HepG2 (cell line): ENCODE measurements at regions not wholly inside any gene's neighbourhood (a gene's known extent, or its start where the extent isn't known, plus 50 kb on each side); places are given as distances from the start of the nearest gene placed in this dataset.

Source experiments
- ATAC-seq: fragments of 200-7000 bp; cut with Tn5 transposase; 3 replicates; pipeline ENCODE4 v1.9.1; 2020; ENCODE audit warnings: mild to moderate bottlenecking, moderate library complexity
- BruUV-seq: library from RNA; stranded (reverse); fragments of 400-500 nt; replicated peaks from 2 replicates; lab custom pipeline; 2021; lab: Mats Ljungman, UMichigan
- CTCF ChIA-PET: fragments of 300-600 bp; formaldehyde crosslinking; extraction: SDS; loops from one replicate; lab custom pipeline; 2021; ENCODE audit warnings: low total read pairs, inconsistent platforms, low intra/inter-chr PET ratio; lab: Yijun Ruan, JAX
- POLR2A ChIA-PET: fragments of 350-600 bp; sonication (Branson Sonifier 250); formaldehyde crosslinking; loops from one replicate; lab custom pipeline; 2020; ENCODE audit warnings: antibody characterized with exemption, inconsistent platforms; lab: Yijun Ruan, JAX
- DNase-seq: peaks from one replicate; pipeline ENCODE4 v3.0.0-alpha.2; 2015; ENCODE audit warnings: low spot score
- FAIRE-seq: peaks from 3 replicates; lab custom pipeline; 2011; peaks lifted over from hg19 to GRCh38; lab: Jason Lieb, UNC
- H2AFZ ChIP-seq: one replicate; pipeline ENCODE4 v1.6.1; 2011; ENCODE audit warnings: low read length, inconsistent platforms
- H3K27ac ChIP-seq: fragments of 300-600 bp; 3 replicates; pipeline ENCODE4 v1.8.0; 2011; ENCODE audit warnings: mixed run types, mild to moderate bottlenecking, mixed read lengths, low read length, inconsistent platforms; ENCODE audit not compliant: insufficient read depth; ENCODE audit errors: extremely low read length
- H3K27me3 ChIP-seq, 2 experiments: fragments of 200-600 bp in 1 of 2; 2 replicates in 1 of 2; 3 replicates in 1 of 2; pipeline versions ENCODE4 v1.6.0 to v1.8.0; 2011; ENCODE audit warnings: low read length in 2 of 2, mild to moderate bottlenecking in 2 of 2, moderate library complexity in 2 of 2, inconsistent platforms in 1 of 2; ENCODE audit not compliant: insufficient read depth in 2 of 2, control insufficient read depth in 1 of 2
- H3K36me3 ChIP-seq, 2 experiments: fragments of 200-600 bp in 1 of 2; replicated peaks in 1 of 2; 2 replicates in 1 of 2; 3 replicates in 1 of 2; pipeline versions ENCODE4 v1.5.1 to v1.8.0; 2011; ENCODE audit warnings: low read length in 2 of 2, inconsistent platforms in 1 of 2; ENCODE audit not compliant: insufficient read depth in 2 of 2, control insufficient read depth in 1 of 2
- H3K4me1 ChIP-seq: 2 replicates; pipeline ENCODE4 v1.5.1; 2012; ENCODE audit warnings: low read length, inconsistent platforms; ENCODE audit not compliant: insufficient read depth
- H3K4me2 ChIP-seq: 2 replicates; pipeline ENCODE4 v1.6.0; 2011; ENCODE audit warnings: low read depth, low read length, inconsistent platforms
- H3K4me3 ChIP-seq, 3 experiments: fragments of 200-600 bp in 1 of 3; sonication (generic), shearing (Covaris generic) in 1 of 3; replicated peaks in 1 of 3; 2 replicates each; pipeline ENCODE4 v1.5.1; 2011 to 2016; ENCODE audit warnings: low read length in 3 of 3, inconsistent platforms in 2 of 3, low read depth in 2 of 3, mild to moderate bottlenecking in 2 of 3, control low read depth in 1 of 3, mixed read lengths in 1 of 3; ENCODE audit not compliant: insufficient read depth in 1 of 3
- H3K79me2 ChIP-seq: one replicate; pipeline ENCODE4 v1.6.1; 2011; ENCODE audit warnings: low read length, inconsistent platforms; ENCODE audit not compliant: insufficient read depth
- H3K9ac ChIP-seq: 2 replicates; pipeline ENCODE4 v1.6.0; 2011; ENCODE audit warnings: mild to moderate bottlenecking, low read depth, low read length, inconsistent platforms; ENCODE audit not compliant: insufficient read depth
- H3K9me3 ChIP-seq: 2 replicates; pipeline ENCODE4 v1.5.1; 2012; ENCODE audit warnings: mild to moderate bottlenecking, low read length
- H4K20me1 ChIP-seq: 2 replicates; pipeline ENCODE4 v1.6.0; 2011; ENCODE audit warnings: inconsistent platforms, mild to moderate bottlenecking, low read length, moderate library complexity; ENCODE audit not compliant: insufficient read depth
- ADNP ChIP-seq: sonication (generic); formaldehyde crosslinking; IDR thresholded peaks from 2 replicates; pipeline ENCODE4 v1.4.0; 2020; ENCODE audit warnings: missing genetic modification reagents
- AKNA ChIP-seq: sonication (generic); formaldehyde crosslinking; IDR thresholded peaks from 2 replicates; pipeline ENCODE4 v1.4.0; 2020; ENCODE audit warnings: missing genetic modification reagents, borderline replicate concordance
- MAZ ChIP-seq, 2 experiments: sonication (generic) in 1 of 2; formaldehyde crosslinking in 1 of 2; IDR thresholded peaks; 2 replicates each; pipeline versions ENCODE4 v1.5.0 to v1.6.1; 2012 to 2020; ENCODE audit warnings: low read depth in 2 of 2, mild to moderate bottlenecking in 2 of 2, borderline replicate concordance in 1 of 2, improper control_type of control experiment in 1 of 2, low read length in 1 of 2, missing genetic modification reagents in 1 of 2, moderate library complexity in 1 of 2
- ZFP36 ChIP-seq: fragments of 150-350 bp; IDR thresholded peaks from 2 replicates; pipeline ENCODE4 v1.6.1; 2018; ENCODE audit warnings: borderline replicate concordance, low read length, low read depth; ENCODE audit not compliant: partially characterized antibody
- ZNF335 ChIP-seq: sonication (generic); formaldehyde crosslinking; IDR thresholded peaks from 2 replicates; pipeline ENCODE4 v1.4.0; 2020; ENCODE audit warnings: missing genetic modification reagents
- ZNF629 ChIP-seq: sonication (generic); formaldehyde crosslinking; conservative IDR thresholded peaks from 2 replicates; pipeline ENCODE4 v1.5.0; 2020; ENCODE audit warnings: missing genetic modification reagents
- ZNF768 ChIP-seq: sonication (generic); formaldehyde crosslinking; IDR thresholded peaks from 2 replicates; pipeline ENCODE4 v1.4.0; 2020; ENCODE audit warnings: missing genetic modification reagents
- WGBS: methylation state at CpG from one replicate; pipeline ENCODE4 v1.1.6; 2017; ENCODE audit warnings: low lambda C conversion rate; 5-methylcytosine and 5-hydroxymethylcytosine counted together
- in situ Hi-C: cut with HindIII; loops from 2 replicates; pipeline ENCODE4 v1.10.0; 2017; ENCODE audit warnings: low pct_unique_long_range_greater_than_20kb; ENCODE audit not compliant: extremely low pct_ligation_motif_present
- intact Hi-C: fragments of 100-400 bp; cut with micrococcal nuclease; formaldehyde crosslinking; loops from one replicate; pipeline ENCODE4 v1.10.0; 2022; ENCODE audit not compliant: unreplicated experiment
- TF ChIP-seq, protein P1 (sequence below): sonication (generic); formaldehyde crosslinking; IDR thresholded peaks from 2 replicates; pipeline ENCODE4 v1.5.0; 2020; ENCODE audit warnings: missing genetic modification reagents

DNA sequence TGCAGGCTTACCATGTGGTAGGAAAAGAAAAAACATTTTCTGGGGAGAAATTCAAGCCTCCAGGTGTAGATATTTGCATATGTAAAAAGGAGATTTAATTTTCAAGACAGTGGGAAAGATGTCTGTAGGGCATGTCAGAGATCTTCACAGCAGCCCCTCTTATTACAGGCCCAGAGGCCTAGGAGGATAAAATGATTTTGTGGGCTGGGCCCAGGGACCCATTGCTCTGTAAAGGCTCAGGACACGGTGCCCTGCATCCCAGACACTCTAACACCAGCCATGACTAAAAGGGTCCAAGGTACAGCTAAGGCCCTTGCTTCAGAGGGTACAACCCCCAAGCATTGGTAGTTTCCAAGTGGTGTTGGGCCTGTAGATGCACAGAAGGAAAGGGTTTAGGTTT, 680.1 kb downstream of the IGSF11 start:
- no peaks in the 10 kb centered on the region for H3K79me2 ChIP-seq
- no peaks in the 10 kb centered on the region for H3K27me3 ChIP-seq
- H3K4me1 ChIP-seq, result no peaks in the 10 kb centered on the region
- no peaks in the 10 kb centered on the region for H3K36me3 ChIP-seq
- no peak overlapping the region for H3K4me3 ChIP-seq
- no peaks in the 10 kb centered on the region for H4K20me1 ChIP-seq
- H3K9me3 ChIP-seq, result peaks cover 78% of the 10 kb centered on the region
- CTCF ChIA-PET, result no interaction called here
- no peak overlapping the region for H3K27ac ChIP-seq
- POLR2A ChIA-PET, result no interaction called here
- FAIRE-seq (no peak), ATAC-seq (no peak), DNase-seq (no peak)
- in situ Hi-C loops, result no loop called here
- WGBS, result 0% methylated on average over 1 of the region's 1 CpG
- no peak for TF ChIP-seq MAZ (IDR thresholded peaks at IDR 0.05; ENCODE audit: borderline replicate concordance, low read depth, low read length)
- no peak for TF ChIP-seq MAZ (CRISPR knock-in tag; IDR thresholded peaks at IDR 0.05; ENCODE audit: low read depth)
- TF ChIP-seq AKNA, result no peak
- TF ChIP-seq ADNP (CRISPR knock-in tag), result no peak
- no peak for TF ChIP-seq ZNF335 (CRISPR knock-in tag)
- no peak for TF ChIP-seq ZFP36
- no peak for TF ChIP-seq ZNF768 (CRISPR knock-in tag)
- TF ChIP-seq ZNF629 (CRISPR knock-in tag), result no peak
- TF ChIP-seq, protein P1, sequence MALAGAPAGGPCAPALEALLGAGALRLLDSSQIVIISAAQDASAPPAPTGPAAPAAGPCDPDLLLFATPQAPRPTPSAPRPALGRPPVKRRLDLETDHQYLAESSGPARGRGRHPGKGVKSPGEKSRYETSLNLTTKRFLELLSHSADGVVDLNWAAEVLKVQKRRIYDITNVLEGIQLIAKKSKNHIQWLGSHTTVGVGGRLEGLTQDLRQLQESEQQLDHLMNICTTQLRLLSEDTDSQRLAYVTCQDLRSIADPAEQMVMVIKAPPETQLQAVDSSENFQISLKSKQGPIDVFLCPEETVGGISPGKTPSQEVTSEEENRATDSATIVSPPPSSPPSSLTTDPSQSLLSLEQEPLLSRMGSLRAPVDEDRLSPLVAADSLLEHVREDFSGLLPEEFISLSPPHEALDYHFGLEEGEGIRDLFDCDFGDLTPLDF, result no peak
- BruUV-seq, result no TSS peak
- H2AFZ ChIP-seq, result no peak overlapping the region
- no peak overlapping the region for H3K4me2 ChIP-seq
- intact Hi-C loops, result no loop called here
- no peak overlapping the region for H3K9ac ChIP-seq
